Cerebellar nuclear complex (tissue), 1 donor: ENCODE measurements at regions not wholly inside any gene's neighbourhood (a gene's known extent, or its start where the extent isn't known, plus 50 kb on each side); places are given as distances from the start of the nearest gene placed in this dataset.

ENCODE experiments used
- DNase-seq, 2 experiments: peaks; one replicate each; lab custom pipeline; 2025; lab: John Stamatoyannopoulos, UW

- no peak for DNase-seq
These were observed 114.9 kb upstream of the FAM9B start for GRCh38 chrX:9148615-9149399.

- DNase-seq, result no peak
These were observed 115.7 kb upstream of the FAM9B start for GRCh38 chrX:9149501-9150245.

- DNase-seq, result no peak
These were observed 117.9 kb upstream of the FAM9B start for GRCh38 chrX:9151772-9152307.

GRCh38 chrX:9153300-9153699 is 119.4 kb upstream of the FAM9B start:
- no peak for DNase-seq

- no peak for DNase-seq
These were observed 124.7 kb upstream of the FAM9B start for GRCh38 chrX:9158611-9159010.

- DNase-seq, result no peak
These were observed 126.9 kb upstream of the FAM9B start for GRCh38 chrX:9160698-9161329.

- DNase-seq, result no peak
These were observed 128.8 kb upstream of the FAM9B start for GRCh38 chrX:9162698-9163097.

- DNase-seq, result no peak
These were observed 129.3 kb upstream of the FAM9B start for GRCh38 chrX:9163214-9163709.

- no peak for DNase-seq
These were observed 130.2 kb upstream of the FAM9B start for GRCh38 chrX:9164086-9164485.

- DNase-seq, result no peak
These were observed 130.9 kb upstream of the FAM9B start for GRCh38 chrX:9164533-9165426.

- no peak for DNase-seq
These were observed 132.6 kb upstream of the FAM9B start for GRCh38 chrX:9166584-9166944.

GRCh38 chrX:9171841-9172463 is 138.0 kb upstream of the FAM9B start:
- no peak for DNase-seq

- DNase-seq, result no peak
These were observed 138.5 kb upstream of the FAM9B start for GRCh38 chrX:9172464-9172850.

GRCh38 chrX:9180623-9181022 is 146.7 kb upstream of the FAM9B start:
- DNase-seq, result no peak

GRCh38 chrX:9182041-9182440 is 148.1 kb upstream of the FAM9B start:
- no peak for DNase-seq

GRCh38 chrX:9183481-9183880 is 149.6 kb upstream of the FAM9B start:
- DNase-seq, result no peak

- no peak for DNase-seq
These were observed 150.3 kb upstream of the FAM9B start for GRCh38 chrX:9184211-9184610.

GRCh38 chrX:9188117-9188516 is 154.2 kb upstream of the FAM9B start:
- no peak for DNase-seq

GRCh38 chrX:9189286-9189685 is 155.4 kb upstream of the FAM9B start:
- DNase-seq, result no peak

GRCh38 chrX:9191392-9191791 is 157.5 kb upstream of the FAM9B start:
- DNase-seq, result no peak

GRCh38 chrX:9195199-9195880 is 161.4 kb upstream of the FAM9B start:
- DNase-seq, result no peak
